HG03095 (cell line): ENCODE measurements at regions not wholly inside any gene's neighbourhood (a gene's known extent, or its start where the extent isn't known, plus 50 kb on each side); places are given as distances from the start of the nearest gene placed in this dataset.

ENCODE experiments used
- ATAC-seq: cut with Tn5 transposase; IDR thresholded peaks from one replicate; pipeline ENCODE4 v1.9.1; 2021; ENCODE audit warnings: moderate library complexity; ENCODE audit not compliant: unreplicated experiment

GRCh38 chr12:124184456-124184855 is 110.4 kb upstream of the RFLNA start:
- ATAC-seq, result no peak

GRCh38 chr12:124185971-124186686 is 108.8 kb upstream of the RFLNA start:
- ATAC-seq, result no peak

- ATAC-seq, result no peak
Observed at GRCh38 chr12:124188084-124188483, 106.8 kb upstream of the RFLNA start.

DNA sequence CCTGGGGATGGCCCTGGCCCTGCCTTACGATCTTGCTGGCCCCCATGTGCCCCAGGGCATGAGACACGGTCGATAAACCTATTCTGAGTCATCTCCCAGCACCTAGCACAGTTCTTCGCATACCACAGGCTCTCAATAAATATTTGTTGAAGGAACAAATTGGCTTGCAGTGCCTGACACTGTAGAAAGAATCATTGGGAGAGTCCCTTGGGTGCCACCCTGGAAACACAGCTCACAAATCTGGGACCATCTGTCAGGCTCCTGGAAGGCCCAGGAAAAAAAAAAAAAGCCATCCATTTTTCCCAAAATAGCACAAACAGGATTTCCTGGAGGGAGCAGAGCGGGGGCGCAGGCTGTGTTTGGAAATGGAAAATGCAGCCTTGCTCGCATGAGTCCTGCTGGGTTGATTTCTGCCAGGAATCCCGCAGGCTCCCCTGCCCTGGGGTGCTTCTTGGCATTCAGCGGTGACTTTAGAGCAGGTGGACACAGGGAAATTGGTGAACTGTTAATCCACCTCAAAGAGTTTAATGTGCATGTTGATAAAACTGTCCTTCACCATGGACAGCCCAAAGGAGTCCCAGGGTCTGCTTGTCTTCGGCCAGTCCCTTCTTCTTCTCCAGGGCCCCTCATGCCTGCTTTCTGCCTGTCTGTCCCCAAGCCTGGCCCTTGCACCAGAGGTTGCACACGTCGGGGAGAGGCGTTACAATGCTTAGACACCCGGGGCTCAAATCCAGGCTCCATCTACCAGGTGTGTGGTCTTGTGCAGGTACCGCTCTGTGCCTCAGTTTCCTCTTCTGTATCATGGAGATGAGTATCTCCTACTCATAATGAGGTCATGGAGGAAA is 106.1 kb upstream of the RFLNA start:
- ATAC-seq, result no peak

- no peak for ATAC-seq
Observed at GRCh38 chr12:124190312-124191023, 104.4 kb upstream of the RFLNA start.

GRCh38 chr12:124191024-124191359 is 103.9 kb upstream of the RFLNA start:
- ATAC-seq, result no peak

GRCh38 chr12:124191966-124192365 is 102.9 kb upstream of the RFLNA start:
- ATAC-seq, result no peak

- no peak for ATAC-seq
Observed at GRCh38 chr12:124194264-124194892, 100.5 kb upstream of the RFLNA start.

DNA sequence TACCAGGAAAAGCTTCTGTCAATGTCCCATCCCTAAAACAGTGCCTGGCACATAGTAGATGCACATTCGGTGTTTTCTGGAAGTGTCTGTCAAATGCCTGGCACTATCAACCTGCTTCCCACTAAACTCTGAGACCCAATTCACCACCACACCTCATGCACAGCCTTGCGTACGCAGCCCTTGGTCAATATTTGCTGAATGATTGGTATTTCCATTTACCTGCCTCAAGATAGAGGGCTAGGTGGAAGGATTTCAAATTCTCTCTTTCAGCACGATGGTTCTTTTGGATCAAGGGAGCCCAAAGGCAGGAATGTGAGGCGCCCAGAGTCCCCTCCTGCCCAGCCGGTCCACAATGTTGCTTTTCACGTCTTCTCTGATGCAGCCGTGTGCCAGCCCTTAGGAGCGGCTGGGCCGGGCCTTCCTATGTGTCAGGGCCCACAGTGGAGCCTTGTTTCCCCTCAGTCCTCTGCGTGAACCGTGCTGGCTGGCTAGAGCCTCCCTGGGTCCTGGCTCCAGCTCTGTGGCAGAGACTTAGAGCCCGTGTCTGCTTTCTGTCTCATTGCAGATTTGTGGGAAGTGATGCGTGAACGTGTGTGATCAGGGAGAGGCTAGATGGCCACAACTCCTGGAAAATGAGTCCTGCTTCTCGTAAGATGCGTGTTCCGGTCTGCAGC is 99.9 kb upstream of the RFLNA start:
- ATAC-seq, result no peak

DNA sequence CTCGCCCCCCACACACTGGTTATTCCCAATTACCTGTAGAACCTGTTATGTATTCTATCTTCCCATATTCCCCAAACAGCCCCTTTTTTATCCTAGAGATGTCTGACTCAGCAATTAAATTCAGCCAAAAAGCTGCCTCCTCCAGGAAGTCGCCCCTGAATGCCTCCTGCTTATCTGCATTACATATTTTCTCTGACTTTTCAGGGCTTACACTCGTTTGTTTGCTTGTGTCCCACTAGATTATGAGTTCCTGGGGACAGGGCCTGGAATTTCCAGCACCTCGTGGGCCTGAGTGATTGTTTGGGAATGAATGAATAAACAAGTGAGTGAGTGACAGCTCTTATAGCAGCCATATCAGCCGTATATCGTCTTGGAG is 99.3 kb upstream of the RFLNA start:
- ATAC-seq, result no peak

DNA sequence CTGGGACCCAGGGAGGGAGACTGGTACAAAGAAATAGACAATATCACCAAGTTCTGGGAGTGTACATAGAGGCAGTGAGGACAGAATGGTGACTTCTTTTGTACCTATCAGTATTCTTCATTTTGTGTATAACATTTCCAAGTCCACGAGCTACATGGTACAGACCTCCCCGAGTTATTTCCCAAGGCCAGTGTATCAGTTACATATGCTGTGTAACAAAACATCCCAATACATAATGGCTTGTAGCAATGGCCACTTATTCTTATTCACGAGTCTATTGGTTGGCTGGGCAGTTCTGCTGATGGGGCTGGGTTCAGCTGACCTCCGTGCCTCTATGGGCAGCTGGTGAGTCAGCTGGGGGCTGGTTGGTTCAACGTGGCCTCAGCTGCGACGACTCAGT is 98.7 kb upstream of the RFLNA start:
- no peak for ATAC-seq

- ATAC-seq, result no peak
Observed at GRCh38 chr12:124201248-124201647, 93.6 kb upstream of the RFLNA start.

- no peak for ATAC-seq
Observed at GRCh38 chr12:124203176-124203575, 91.7 kb upstream of the RFLNA start.

DNA sequence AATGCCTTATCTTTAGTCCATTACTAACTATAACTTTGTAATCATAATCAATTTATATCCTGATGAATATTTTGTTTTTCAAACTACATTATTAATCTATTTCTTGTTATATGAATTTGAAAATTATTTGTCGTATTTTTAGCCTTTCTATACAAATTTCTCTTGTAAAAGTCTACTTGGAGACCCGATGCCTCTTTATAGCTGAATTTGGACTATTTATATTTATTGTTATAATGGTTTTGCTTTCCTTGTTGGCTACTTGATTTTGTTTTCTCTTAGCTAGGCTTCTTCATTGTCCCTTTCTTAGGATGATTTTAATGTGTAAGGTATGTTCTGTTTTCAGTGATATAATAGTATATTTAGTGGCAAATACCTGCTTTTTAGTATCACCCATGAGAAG is 89.5 kb upstream of the RFLNA start:
- no peak for ATAC-seq

DNA sequence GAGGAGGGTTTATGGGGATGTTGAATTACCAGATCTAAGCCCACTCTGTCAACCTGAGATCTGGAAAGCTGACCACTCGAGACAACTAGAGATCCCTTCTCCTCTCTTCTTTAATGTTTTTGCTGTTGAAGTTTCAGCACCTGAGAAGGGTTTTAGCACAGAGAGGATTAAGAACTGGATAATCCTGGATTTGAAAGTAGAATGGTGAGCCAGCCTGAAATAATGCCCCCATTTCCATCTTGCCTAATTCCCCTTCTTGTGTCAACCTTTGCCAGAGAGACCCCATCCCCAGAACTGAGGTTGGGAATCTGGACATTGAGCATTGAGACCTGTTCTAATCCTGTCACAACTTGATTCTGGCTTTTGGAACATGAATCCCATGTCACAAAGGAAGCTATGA is 87.8 kb upstream of the RFLNA start:
- no peak for ATAC-seq

DNA sequence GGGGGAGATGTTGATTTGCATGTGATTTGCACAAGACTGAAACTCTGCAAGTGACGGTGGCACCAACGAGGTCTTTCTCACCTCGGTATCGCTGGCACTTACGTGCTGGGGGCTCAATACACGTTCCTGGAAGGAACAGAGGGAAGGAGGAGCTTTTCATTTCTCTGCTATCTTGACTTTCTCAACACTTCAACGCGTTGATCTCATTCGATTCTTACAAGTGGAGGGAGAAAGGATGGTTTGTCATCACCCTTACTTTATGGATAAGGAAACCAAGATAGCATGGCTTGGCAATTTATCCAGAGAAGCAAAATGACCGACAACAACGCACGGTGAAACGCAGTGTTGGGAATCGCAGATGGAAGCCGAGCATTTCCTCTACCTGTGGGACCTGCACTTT is 87.3 kb upstream of the RFLNA start:
- no peak for ATAC-seq

DNA sequence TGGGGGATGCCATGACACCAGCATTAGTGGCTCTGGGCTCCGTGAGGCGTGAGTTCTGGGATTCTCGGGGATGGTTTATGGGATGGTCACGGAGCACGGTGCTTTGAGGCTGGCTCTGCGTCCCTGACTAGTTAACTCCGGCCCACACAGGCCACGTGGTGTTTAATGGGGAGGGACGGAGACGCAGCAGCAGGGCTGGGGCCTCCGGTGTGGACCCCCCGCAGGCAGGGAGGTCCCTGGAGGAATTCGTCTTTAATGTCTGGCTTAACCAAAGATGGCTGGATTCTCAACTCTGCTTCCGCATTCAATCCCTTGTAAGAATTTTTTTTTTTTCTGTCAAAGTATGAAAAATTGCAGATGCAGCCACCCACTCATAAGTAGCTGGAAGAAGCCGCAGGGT is 86.4 kb upstream of the RFLNA start:
- ATAC-seq, result no peak

GRCh38 chr12:124210991-124211577 is 83.8 kb upstream of the RFLNA start:
- ATAC-seq, result no peak

DNA sequence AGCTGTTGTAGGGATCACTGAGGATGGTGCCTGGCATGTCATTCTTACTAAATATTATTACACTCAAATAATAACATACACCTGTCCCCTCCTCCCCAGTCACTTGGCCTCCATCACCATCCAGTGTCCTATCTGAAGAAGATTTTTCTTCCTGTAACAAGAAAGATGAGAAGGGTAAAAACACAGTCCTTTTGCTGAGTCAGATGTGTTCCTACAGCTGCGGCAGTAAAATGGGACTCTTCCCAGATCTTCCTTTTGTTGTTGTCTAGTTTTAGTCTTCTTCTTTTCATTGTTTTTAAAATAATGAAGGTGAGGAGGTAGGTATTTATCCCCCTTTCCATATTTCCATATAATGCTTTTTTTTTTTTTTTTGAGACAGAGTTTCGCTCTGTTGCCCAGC is 83.1 kb upstream of the RFLNA start:
- no peak for ATAC-seq

GRCh38 chr12:124213666-124214347 is 81.1 kb upstream of the RFLNA start:
- ATAC-seq, result no peak
